ENCODE measurements at regions not wholly inside any gene's neighbourhood (a gene's known extent, or its start where the extent isn't known, plus 50 kb on each side); places are given as distances from the start of the nearest gene placed in this dataset.

DNA sequence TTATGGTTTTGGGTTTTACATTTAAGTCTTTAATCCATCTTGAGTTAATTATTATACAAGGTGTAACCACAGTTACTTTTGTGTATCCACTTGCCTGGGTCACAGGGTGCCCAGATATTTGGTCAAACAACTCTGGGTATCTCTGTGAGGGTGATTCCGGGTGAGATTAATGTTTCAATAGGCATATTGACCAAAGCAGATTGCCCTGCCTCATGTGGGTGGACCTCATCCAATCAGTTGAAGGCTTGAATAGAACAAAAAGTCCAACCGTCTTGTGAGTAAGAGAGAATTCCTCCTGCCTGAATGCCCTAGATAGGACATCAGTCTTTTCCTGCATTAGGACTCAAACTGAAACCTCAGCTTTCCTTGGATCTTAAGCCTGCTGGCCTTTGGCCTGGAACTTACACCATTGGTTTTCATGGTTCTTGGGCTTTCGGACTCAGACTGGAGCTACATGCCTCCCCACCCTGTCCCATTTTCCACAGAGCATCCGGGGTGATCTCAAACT, 68.9 kb upstream of the ST8SIA6 start:
- TF ChIP-seq CTCF (IDR thresholded peaks at IDR 0.05) (no peak), POLR2AphosphoS5 (IDR thresholded peaks at IDR 0.05) (no peak), EP300 (IDR thresholded peaks at IDR 0.05) (no peak), POLR2A (IDR thresholded peaks at IDR 0.05) (no peak)

Measured in upper lobe of left lung (tissue), 4 donors.